ENCODE measurements at regions not wholly inside any gene's neighbourhood (a gene's known extent, or its start where the extent isn't known, plus 50 kb on each side); places are given as distances from the start of the nearest gene placed in this dataset.

GRCh38 chr2:236777408-236777807 is 207.8 kb downstream of the ACKR3 start (continued):
- TF ChIP-seq ZNF609 (CRISPR knock-in tag; IDR thresholded peaks at IDR 0.05; ENCODE audit: borderline replicate concordance) (no peak), SREBF2 (CRISPR knock-in tag; IDR thresholded peaks at IDR 0.05) (no peak), NCOA4 (IDR thresholded peaks at IDR 0.05; ENCODE audit: partially characterized antibody) (no peak), ZNF263 (CRISPR knock-in tag; IDR thresholded peaks at IDR 0.05; ENCODE audit: borderline replicate concordance) (no peak), FUS (optimal IDR thresholded peaks at IDR 0.05; ENCODE audit: low read depth, low read length) (no peak), ZNF561 (CRISPR knock-in tag; conservative IDR thresholded peaks at IDR 0.05) (no peak), SMAD2 (IDR thresholded peaks at IDR 0.05; ENCODE audit: low read depth, low read length) (no peak), ARID3A (IDR thresholded peaks at IDR 0.05; ENCODE audit: borderline replicate concordance, low read depth, low read length) (no peak)

All from K562 (cell line).